Activated naive CD4-positive, alpha-beta T cell treated with anti-CD3 and anti-CD28 coated beads, Interleukin-2, amount 10 ng/mL, durations not matched to agents 7 days and 5 days (primary cell): ENCODE measurements at regions not wholly inside any gene's neighbourhood (a gene's known extent, or its start where the extent isn't known, plus 50 kb on each side); places are given as distances from the start of the nearest gene placed in this dataset.
"Not testable (repeated sequence)": the region's sequence is repeated elsewhere in the genome, so short reads cannot be mapped to it uniquely, and the experiment has no call there.

Experiments
- CTCF ChIA-PET: fragments of 350-600 bp; sonication (Branson Sonifier 250); formaldehyde crosslinking; loops from one replicate; lab custom pipeline; 2021; ENCODE audit warnings: antibody characterized with exemption; lab: Charles Lee
- DNase-seq: peaks from one replicate; pipeline ENCODE4 v3.0.0-alpha.2; 2020
- H3K27ac Mint-ChIP-seq: one replicate; pipeline ENCODE4 v1.8.0; 2021; ENCODE audit warnings: mild to moderate bottlenecking, moderate library complexity, mixed read lengths
- H3K27me3 Mint-ChIP-seq: one replicate; pipeline ENCODE4 v1.8.0; 2021; ENCODE audit warnings: mild to moderate bottlenecking, mixed read lengths
- H3K36me3 Mint-ChIP-seq: one replicate; pipeline ENCODE4 v1.8.0; 2021; ENCODE audit warnings: mixed read lengths
- H3K4me1 Mint-ChIP-seq: one replicate; pipeline ENCODE4 v1.8.0; 2021; ENCODE audit warnings: mixed read lengths
- H3K4me3 Mint-ChIP-seq: one replicate; pipeline ENCODE4 v1.8.0; 2021; ENCODE audit warnings: mild to moderate bottlenecking, moderate library complexity, mixed read lengths
- H3K9me3 Mint-ChIP-seq: one replicate; pipeline ENCODE4 v1.8.0; 2021; ENCODE audit warnings: mixed read lengths

GRCh38 chr20:5492937-5493336, 117.9 kb downstream of the GPCPD1 start:
- no peak overlapping the region for H3K4me3 Mint-ChIP-seq
- no peak overlapping the region for H3K27ac Mint-ChIP-seq
- peaks cover 6% of the 10 kb centered on the region for H3K4me1 Mint-ChIP-seq
- no peaks in the 10 kb centered on the region for H3K9me3 Mint-ChIP-seq
- CTCF ChIA-PET, result no interaction called here
- no peak for DNase-seq
- no peaks in the 10 kb centered on the region for H3K36me3 Mint-ChIP-seq
- H3K27me3 Mint-ChIP-seq, result peaks cover 17% of the 10 kb centered on the region

GRCh38 chr20:5491455-5491854, 119.4 kb downstream of the GPCPD1 start:
- CTCF ChIA-PET, result no interaction called here
- no peak overlapping the region for H3K27ac Mint-ChIP-seq
- no peaks in the 10 kb centered on the region for H3K36me3 Mint-ChIP-seq
- H3K4me3 Mint-ChIP-seq, result no peak overlapping the region
- H3K4me1 Mint-ChIP-seq, result peaks cover 13% of the 10 kb centered on the region
- DNase-seq, result no peak
- peaks cover 28% of the 10 kb centered on the region for H3K27me3 Mint-ChIP-seq
- no peaks in the 10 kb centered on the region for H3K9me3 Mint-ChIP-seq

GRCh38 chr20:5489601-5490000, 121.2 kb downstream of the GPCPD1 start:
- H3K4me1 Mint-ChIP-seq, result peaks cover 17% of the 10 kb centered on the region
- H3K9me3 Mint-ChIP-seq, result no peaks in the 10 kb centered on the region
- no peak for DNase-seq
- peaks cover 39% of the 10 kb centered on the region for H3K27me3 Mint-ChIP-seq
- no peaks in the 10 kb centered on the region for H3K36me3 Mint-ChIP-seq
- H3K4me3 Mint-ChIP-seq, result no peak overlapping the region
- CTCF ChIA-PET, result no interaction called here
- no peak overlapping the region for H3K27ac Mint-ChIP-seq

GRCh38 chr20:5488823-5489222, 122.0 kb downstream of the GPCPD1 start:
- CTCF ChIA-PET, result no interaction called here
- Mint-ChIP-seq H3K27me3 (peaks cover 39% of the 10 kb centered on the region), H3K9me3 (no peaks in the 10 kb centered on the region), H3K4me3 (no peak overlapping the region), H3K36me3 (no peaks in the 10 kb centered on the region), H3K4me1 (peaks cover 17% of the 10 kb centered on the region), H3K27ac (no peak overlapping the region)
- no peak for DNase-seq

- no peak overlapping the region for H3K27ac Mint-ChIP-seq
- peaks cover 17% of the 10 kb centered on the region for H3K4me1 Mint-ChIP-seq
- H3K9me3 Mint-ChIP-seq, result no peaks in the 10 kb centered on the region
- no peak for DNase-seq
- H3K27me3 Mint-ChIP-seq, result peaks cover 35% of the 10 kb centered on the region
- no peak overlapping the region for H3K4me3 Mint-ChIP-seq
- H3K36me3 Mint-ChIP-seq, result no peaks in the 10 kb centered on the region
- CTCF ChIA-PET, result no interaction called here
Measured at GRCh38 chr20:5486377-5487054, 124.3 kb downstream of the GPCPD1 start.

- Mint-ChIP-seq H3K27me3 (peaks cover 35% of the 10 kb centered on the region), H3K9me3 (no peaks in the 10 kb centered on the region), H3K4me1 (peaks cover 10% of the 10 kb centered on the region), H3K27ac (no peak overlapping the region), H3K36me3 (no peaks in the 10 kb centered on the region), H3K4me3 (no peak overlapping the region)
- CTCF ChIA-PET, result no interaction called here
- no peak for DNase-seq
Measured at GRCh38 chr20:5484926-5485325, 125.9 kb downstream of the GPCPD1 start.

GRCh38 chr20:5484346-5484745, 126.5 kb downstream of the GPCPD1 start:
- Mint-ChIP-seq H3K9me3 (no peaks in the 10 kb centered on the region), H3K27ac (no peak overlapping the region), H3K27me3 (peaks cover 35% of the 10 kb centered on the region), H3K4me3 (no peak overlapping the region), H3K4me1 (peaks cover 10% of the 10 kb centered on the region), H3K36me3 (no peaks in the 10 kb centered on the region)
- CTCF ChIA-PET, result interaction anchor here (1.1 kb wide), 1 partner anchor 36 kb away, joined by 3 read pairs; no protein-coding TSS in a partner anchor
- no peak for DNase-seq

GRCh38 chr20:5482791-5483190, 128.0 kb downstream of the GPCPD1 start:
- CTCF ChIA-PET, result no interaction called here
- Mint-ChIP-seq H3K27ac (peak overlapping the region; percentile 34), H3K4me1 (peaks cover 10% of the 10 kb centered on the region), H3K27me3 (peaks cover 31% of the 10 kb centered on the region), H3K9me3 (no peaks in the 10 kb centered on the region), H3K36me3 (no peaks in the 10 kb centered on the region), H3K4me3 (no peak overlapping the region)
- DNase-seq, result no peak

- CTCF ChIA-PET, result no interaction called here
- H3K4me3 Mint-ChIP-seq, result no peak overlapping the region
- H3K27ac Mint-ChIP-seq, result no peak overlapping the region
- H3K4me1 Mint-ChIP-seq, result peaks cover 7% of the 10 kb centered on the region
- no peaks in the 10 kb centered on the region for H3K36me3 Mint-ChIP-seq
- peaks cover 24% of the 10 kb centered on the region for H3K27me3 Mint-ChIP-seq
- no peak for DNase-seq
- no peaks in the 10 kb centered on the region for H3K9me3 Mint-ChIP-seq
Measured at GRCh38 chr20:5481872-5482271, 128.9 kb downstream of the GPCPD1 start.

GRCh38 chr20:5480824-5481600, 129.8 kb downstream of the GPCPD1 start:
- Mint-ChIP-seq H3K27ac (no peak overlapping the region), H3K36me3 (no peaks in the 10 kb centered on the region), H3K4me1 (peaks cover under 1% of the 10 kb centered on the region), H3K4me3 (no peak overlapping the region), H3K9me3 (no peaks in the 10 kb centered on the region), H3K27me3 (peaks cover 15% of the 10 kb centered on the region)
- DNase-seq, result no peak
- CTCF ChIA-PET, result no interaction called here

GRCh38 chr20:5474646-5475550, 135.9 kb downstream of the GPCPD1 start:
- no peak overlapping the region for H3K4me3 Mint-ChIP-seq
- no peak overlapping the region for H3K27ac Mint-ChIP-seq
- H3K36me3 Mint-ChIP-seq, result no peaks in the 10 kb centered on the region
- no peaks in the 10 kb centered on the region for H3K27me3 Mint-ChIP-seq
- DNase-seq, result no peak
- no peaks in the 10 kb centered on the region for H3K9me3 Mint-ChIP-seq
- no peaks in the 10 kb centered on the region for H3K4me1 Mint-ChIP-seq
- CTCF ChIA-PET, result no interaction called here

GRCh38 chr20:5471866-5472265, 138.9 kb downstream of the GPCPD1 start:
- DNase-seq, H3K4me3 Mint-ChIP-seq, H3K4me1 Mint-ChIP-seq, H3K36me3 Mint-ChIP-seq, CTCF ChIA-PET, H3K9me3 Mint-ChIP-seq, H3K27ac Mint-ChIP-seq, H3K27me3 Mint-ChIP-seq: not testable (repeated sequence)

- Mint-ChIP-seq H3K27ac (no peak overlapping the region), H3K4me1 (no peaks in the 10 kb centered on the region), H3K4me3 (no peak overlapping the region), H3K27me3 (peaks cover 8% of the 10 kb centered on the region), H3K9me3 (no peaks in the 10 kb centered on the region), H3K36me3 (no peaks in the 10 kb centered on the region)
- DNase-seq, result no peak
- CTCF ChIA-PET, result no interaction called here
Measured at GRCh38 chr20:5471368-5471767, 139.4 kb downstream of the GPCPD1 start.

GRCh38 chr20:5470943-5471342, 139.9 kb downstream of the GPCPD1 start:
- no peaks in the 10 kb centered on the region for H3K36me3 Mint-ChIP-seq
- peaks cover 12% of the 10 kb centered on the region for H3K27me3 Mint-ChIP-seq
- DNase-seq, result no peak
- no peaks in the 10 kb centered on the region for H3K4me1 Mint-ChIP-seq
- H3K9me3 Mint-ChIP-seq, result no peaks in the 10 kb centered on the region
- H3K4me3 Mint-ChIP-seq, result no peak overlapping the region
- no peak overlapping the region for H3K27ac Mint-ChIP-seq
- CTCF ChIA-PET, result interaction anchor here (0.6 to 2.2 kb wide), 2 partner anchors 22 to 24 kb away, joined by 3 to 8 read pairs; no protein-coding TSS in a partner anchor
